IMR-90 (cell line): ENCODE measurements at regions not wholly inside any gene's neighbourhood (a gene's known extent, or its start where the extent isn't known, plus 50 kb on each side); places are given as distances from the start of the nearest gene placed in this dataset.

Experiments
- ATAC-seq: fragments of 200-7000 bp; cut with Tn5 transposase; 2 replicates; pipeline ENCODE4 v1.9.1; 2020; ENCODE audit warnings: low read depth, mild to moderate bottlenecking, moderate library complexity
- BruUV-seq: library from RNA; stranded (reverse); fragments of 400-500 nt; replicated peaks from 2 replicates; lab custom pipeline; 2021; lab: Mats Ljungman, UMichigan
- CTCF ChIA-PET: fragments of 300-600 bp; formaldehyde crosslinking; extraction: SDS; loops from one replicate; lab custom pipeline; 2021; ENCODE audit warnings: antibody characterized with exemption; lab: Yijun Ruan, JAX
- POLR2A ChIA-PET: fragments of 300-600 bp; sonication (Branson Sonifier 250); formaldehyde crosslinking; loops from one replicate; lab custom pipeline; 2022; ENCODE audit warnings: antibody characterized with exemption; ENCODE audit not compliant: unreplicated experiment; lab: Charles Lee
- DNase-seq: peaks from one replicate; pipeline ENCODE4 v3.0.0; 2013
- H2AFZ ChIP-seq: replicated peaks from 2 replicates; pipeline ENCODE3; 2013; ENCODE audit warnings: low read length, mild to moderate bottlenecking; ENCODE audit not compliant: poor library complexity
- H2AK5ac ChIP-seq: 2 replicates; pipeline ENCODE4 v1.6.1; 2013; ENCODE audit warnings: low read depth, low read length, inconsistent platforms
- H2AK9ac ChIP-seq: replicated peaks from 2 replicates; pipeline ENCODE3; 2013; ENCODE audit warnings: mild to moderate bottlenecking, low read depth, low read length, moderate library complexity; ENCODE audit not compliant: poor library complexity
- H2BK120ac ChIP-seq: 2 replicates; pipeline ENCODE4 v1.6.1; 2013; ENCODE audit warnings: low read depth, low read length, inconsistent platforms
- H2BK15ac ChIP-seq: 3 replicates; pipeline ENCODE4 v1.6.1; 2013; ENCODE audit warnings: low read depth, low read length, inconsistent platforms
- H2BK20ac ChIP-seq: 2 replicates; pipeline ENCODE4 v1.6.1; 2013; ENCODE audit warnings: low read depth, mild to moderate bottlenecking, inconsistent platforms, low read length, moderate library complexity
- H2BK5ac ChIP-seq: 2 replicates; pipeline ENCODE4 v1.6.1; 2013; ENCODE audit warnings: mild to moderate bottlenecking, low read depth, low read length, inconsistent platforms; ENCODE audit not compliant: poor library complexity, severe bottlenecking
- H3K14ac ChIP-seq: replicated peaks from 2 replicates; pipeline ENCODE4 v1.6.1; 2013; ENCODE audit warnings: low read depth, low read length, inconsistent platforms
- H3K18ac ChIP-seq: 2 replicates; pipeline ENCODE4 v1.6.1; 2013; ENCODE audit warnings: low read depth, low read length, control low read depth
- H3K23ac ChIP-seq: 2 replicates; pipeline ENCODE4 v1.6.1; 2013; ENCODE audit warnings: low read depth, low read length, inconsistent platforms
- H3K27ac ChIP-seq: 2 replicates; pipeline ENCODE4 v1.5.1; 2013; ENCODE audit warnings: mild to moderate bottlenecking, control low read depth, low read length; ENCODE audit not compliant: insufficient read depth
- H3K27me3 ChIP-seq: 2 replicates; pipeline ENCODE4 v1.6.1; 2013; ENCODE audit warnings: low read length; ENCODE audit not compliant: control insufficient read depth, insufficient read depth
- H3K36me3 ChIP-seq: 2 replicates; pipeline ENCODE4 v1.6.1; 2013; ENCODE audit warnings: low read length, mixed read lengths; ENCODE audit not compliant: control insufficient read depth, insufficient read depth
- H3K4ac ChIP-seq: 2 replicates; pipeline ENCODE4 v1.6.1; 2013; ENCODE audit warnings: low read depth, low read length, inconsistent platforms
- H3K4me1 ChIP-seq: 2 replicates; pipeline ENCODE4 v1.6.1; 2013; ENCODE audit warnings: low read length, mixed read lengths; ENCODE audit not compliant: control insufficient read depth, insufficient read depth
- H3K4me2 ChIP-seq: 2 replicates; pipeline ENCODE4 v1.6.1; 2013; ENCODE audit warnings: low read depth, mild to moderate bottlenecking, control low read depth, low read length, moderate library complexity
- H3K4me3 ChIP-seq: 2 replicates; pipeline ENCODE4 v1.5.1; 2013; ENCODE audit warnings: low read depth, mild to moderate bottlenecking, control low read depth, low read length, moderate library complexity; ENCODE audit not compliant: insufficient read depth
- H3K56ac ChIP-seq: 2 replicates; pipeline ENCODE4 v1.6.1; 2013; ENCODE audit warnings: low read length, inconsistent platforms; ENCODE audit not compliant: insufficient read depth; ENCODE audit errors: extremely low read depth
- H3K79me1 ChIP-seq, 2 experiments: 2 replicates each; pipeline ENCODE4 v1.6.1; 2013; ENCODE audit warnings: low read length in 2 of 2, inconsistent platforms in 1 of 2, low read depth in 1 of 2
- H3K9ac ChIP-seq: 2 replicates; pipeline ENCODE4 v1.6.1; 2013; ENCODE audit warnings: low read depth, low read length, control low read depth
- H3K9me1 ChIP-seq: 2 replicates; pipeline ENCODE4 v1.6.1; 2013; ENCODE audit warnings: low read length, inconsistent platforms; ENCODE audit not compliant: insufficient read depth
- H3K9me3 ChIP-seq: 2 replicates; pipeline ENCODE4 v1.6.1; 2013; ENCODE audit warnings: low read length; ENCODE audit not compliant: control insufficient read depth, insufficient read depth
- H4K20me1 ChIP-seq: 2 replicates; pipeline ENCODE4 v1.6.1; 2013; ENCODE audit warnings: low read length, inconsistent platforms; ENCODE audit not compliant: insufficient read depth
- H4K5ac ChIP-seq: 2 replicates; pipeline ENCODE4 v1.6.1; 2013; ENCODE audit warnings: mild to moderate bottlenecking, low read depth, low read length, control low read depth
- H4K8ac ChIP-seq, 2 experiments: 2 replicates each; pipeline ENCODE4 v1.6.1; 2013; ENCODE audit warnings: low read depth in 2 of 2, low read length in 2 of 2, control low read depth in 1 of 2, inconsistent platforms in 1 of 2
- H4K91ac ChIP-seq: 2 replicates; pipeline ENCODE4 v1.6.1; 2013; ENCODE audit warnings: low read depth, low read length, inconsistent platforms; ENCODE audit not compliant: insufficient read depth
- CEBPB ChIP-seq: IDR thresholded peaks from 2 replicates; pipeline ENCODE4 v1.6.1; 2012; ENCODE audit warnings: low read depth, low read length, improper control_type of control experiment
- CHD1 ChIP-seq: IDR thresholded peaks from 2 replicates; pipeline ENCODE4 v1.6.1; 2012; ENCODE audit warnings: low read depth, low read length, improper control_type of control experiment
- FOS ChIP-seq: fragments of 150-350 bp; IDR thresholded peaks from 2 replicates; pipeline ENCODE4 v1.6.1; 2016; ENCODE audit warnings: low read depth, low read length
- MAFK ChIP-seq: IDR thresholded peaks from 2 replicates; pipeline ENCODE4 v1.6.1; 2012; ENCODE audit warnings: low read depth, low read length, improper control_type of control experiment
- MAZ ChIP-seq: IDR thresholded peaks from 2 replicates; pipeline ENCODE4 v1.6.1; 2012; ENCODE audit warnings: low read depth, mild to moderate bottlenecking, low read length, improper control_type of control experiment, moderate library complexity, borderline replicate concordance
- MXI1 ChIP-seq: IDR thresholded peaks from 2 replicates; pipeline ENCODE4 v1.6.1; 2012; ENCODE audit warnings: low read depth, mild to moderate bottlenecking, low read length, moderate library complexity, borderline replicate concordance
- NFE2L2 ChIP-seq: fragments of 150-350 bp; IDR thresholded peaks from 2 replicates; pipeline ENCODE4 v1.6.1; 2016; ENCODE audit warnings: low read depth, mild to moderate bottlenecking, low read length
- POLR2A ChIP-seq: IDR thresholded peaks from 2 replicates; pipeline ENCODE4 v1.6.1; 2012; ENCODE audit warnings: mild to moderate bottlenecking, low read depth, low read length
- RAD21 ChIP-seq: IDR thresholded peaks from 2 replicates; pipeline ENCODE4 v1.6.1; 2012; ENCODE audit warnings: low read length, improper control_type of control experiment
- RCOR1 ChIP-seq: IDR thresholded peaks from 2 replicates; pipeline ENCODE4 v1.6.1; 2012; ENCODE audit warnings: mild to moderate bottlenecking, low read length, improper control_type of control experiment; ENCODE audit not compliant: insufficient replicate concordance
- RFX5 ChIP-seq: IDR thresholded peaks from 2 replicates; pipeline ENCODE4 v1.8.0; 2012; ENCODE audit warnings: low read depth, mild to moderate bottlenecking, low read length, moderate library complexity
- SMC3 ChIP-seq: fragments of 150-350 bp; IDR thresholded peaks from 2 replicates; pipeline ENCODE4 v1.6.1; 2016; ENCODE audit warnings: low read depth, mild to moderate bottlenecking, antibody characterized with exemption, low read length, moderate library complexity
- dilution Hi-C: fragments of 300-500 bp; cut with HindIII; formaldehyde crosslinking; loops from one replicate; pipeline ENCODE4 v1.14.3; 2018; ENCODE audit warnings: low sequenced_read_pairs; ENCODE audit not compliant: unreplicated experiment
- in situ Hi-C: fragments of 300-500 bp; cut with MboI; formaldehyde crosslinking; loops from 3 replicates; pipeline ENCODE4 v1.14.3; 2019; ENCODE audit warnings: low sequenced_read_pairs, inconsistent platforms, mixed read lengths
- intact Hi-C: fragments of 100-400 bp; cut with micrococcal nuclease; formaldehyde crosslinking; loops from 2 replicates; pipeline ENCODE4 v1.10.0; 2022
- TF ChIP-seq, protein P1 (sequence below): fragments of 150-350 bp; IDR thresholded peaks from 2 replicates; pipeline ENCODE4 v1.6.1; 2017; ENCODE audit warnings: mild to moderate bottlenecking, antibody characterized with exemption, low read length, low read depth
- TF ChIP-seq, protein P2 (sequence below): fragments of 150-350 bp; IDR thresholded peaks from 2 replicates; pipeline ENCODE4 v1.6.1; 2016; ENCODE audit warnings: low read depth, mild to moderate bottlenecking, low read length, moderate library complexity, borderline replicate concordance

DNA sequence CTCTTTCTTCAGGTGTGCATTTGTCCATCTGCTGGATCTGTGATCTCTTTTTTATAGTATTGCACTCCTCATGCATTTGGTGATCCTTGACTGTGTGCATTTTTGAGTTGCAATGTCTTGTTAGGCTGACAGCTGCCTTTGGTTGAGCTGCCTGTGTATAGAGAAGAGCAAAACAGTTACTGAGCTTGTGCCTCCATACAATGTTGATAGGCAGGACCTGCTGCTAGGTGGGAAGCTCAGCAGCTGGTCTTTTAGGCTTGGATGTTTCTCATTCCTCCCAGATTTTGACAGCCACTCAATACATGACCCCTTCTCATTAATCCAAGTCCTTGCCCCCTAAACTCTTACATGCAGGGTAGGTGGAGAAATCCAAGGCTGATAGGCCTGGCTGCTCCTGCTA, 74.8 kb upstream of the PIAS1 start:
- in situ Hi-C loops, result no loop called here
- H4K5ac ChIP-seq, result no peak overlapping the region
- H4K20me1 ChIP-seq, result no peaks in the 10 kb centered on the region
- H3K36me3 ChIP-seq, result no peaks in the 10 kb centered on the region
- ATAC-seq (no peak), DNase-seq (no peak)
- POLR2A ChIA-PET, result no interaction called here
- H3K79me1 ChIP-seq, result no peaks in the 10 kb centered on the region
- H3K56ac ChIP-seq, result no peak overlapping the region
- H2BK15ac ChIP-seq, result no peak overlapping the region
- dilution Hi-C loops, result no loop called here
- no peak overlapping the region for H2AK9ac ChIP-seq
- no peak overlapping the region for H2BK120ac ChIP-seq
- no peaks in the 10 kb centered on the region; the same call in 1 of the 2 replicates for H3K9me3 ChIP-seq
- H2BK5ac ChIP-seq, result no peak overlapping the region
- H3K27me3 ChIP-seq, result peaks cover 12% of the 10 kb centered on the region
- CTCF ChIA-PET, result no interaction called here
- no peak overlapping the region for H3K4me3 ChIP-seq
- no TSS peak for BruUV-seq
- no peak overlapping the region for H3K4me2 ChIP-seq
- intact Hi-C loops, result no loop called here
- no peak overlapping the region for H2AK5ac ChIP-seq
- no peak overlapping the region for H2AFZ ChIP-seq
- no peak overlapping the region for H4K91ac ChIP-seq
- no peaks in the 10 kb centered on the region for H3K4me1 ChIP-seq
- H2BK20ac ChIP-seq, result no peak overlapping the region
- H3K4ac ChIP-seq, result no peak overlapping the region
- no peak overlapping the region for H3K14ac ChIP-seq
- no peak overlapping the region for H4K8ac ChIP-seq
- no peak overlapping the region for H3K9ac ChIP-seq
- no peak overlapping the region for H3K18ac ChIP-seq
- no peak overlapping the region for H3K23ac ChIP-seq
- no peak overlapping the region for H3K27ac ChIP-seq
- TF ChIP-seq RCOR1 (no peak), FOS (no peak), MXI1 (no peak), MAZ (no peak), POLR2A (no peak), MAFK (no peak), NFE2L2 (no peak), CEBPB (no peak), SMC3 (no peak), RAD21 (no peak), CHD1 (no peak), RFX5 (no peak)
- TF ChIP-seq, protein P1, sequence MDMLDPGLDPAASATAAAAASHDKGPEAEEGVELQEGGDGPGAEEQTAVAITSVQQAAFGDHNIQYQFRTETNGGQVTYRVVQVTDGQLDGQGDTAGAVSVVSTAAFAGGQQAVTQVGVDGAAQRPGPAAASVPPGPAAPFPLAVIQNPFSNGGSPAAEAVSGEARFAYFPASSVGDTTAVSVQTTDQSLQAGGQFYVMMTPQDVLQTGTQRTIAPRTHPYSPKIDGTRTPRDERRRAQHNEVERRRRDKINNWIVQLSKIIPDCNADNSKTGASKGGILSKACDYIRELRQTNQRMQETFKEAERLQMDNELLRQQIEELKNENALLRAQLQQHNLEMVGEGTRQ, result no peak
- TF ChIP-seq, protein P2, sequence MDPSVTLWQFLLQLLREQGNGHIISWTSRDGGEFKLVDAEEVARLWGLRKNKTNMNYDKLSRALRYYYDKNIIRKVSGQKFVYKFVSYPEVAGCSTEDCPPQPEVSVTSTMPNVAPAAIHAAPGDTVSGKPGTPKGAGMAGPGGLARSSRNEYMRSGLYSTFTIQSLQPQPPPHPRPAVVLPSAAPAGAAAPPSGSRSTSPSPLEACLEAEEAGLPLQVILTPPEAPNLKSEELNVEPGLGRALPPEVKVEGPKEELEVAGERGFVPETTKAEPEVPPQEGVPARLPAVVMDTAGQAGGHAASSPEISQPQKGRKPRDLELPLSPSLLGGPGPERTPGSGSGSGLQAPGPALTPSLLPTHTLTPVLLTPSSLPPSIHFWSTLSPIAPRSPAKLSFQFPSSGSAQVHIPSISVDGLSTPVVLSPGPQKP, result no peak
- H3K9me1 ChIP-seq, result no peaks in the 10 kb centered on the region
